Stimulated activated effector memory CD8-positive, alpha-beta T cell treated with anti-CD3 and anti-CD28 coated beads, Interleukin-12 subunit alpha, Interleukin-12 subunit beta, amount 100 ng/mL, for 72 hours (primary cell): ENCODE measurements at regions not wholly inside any gene's neighbourhood (a gene's known extent, or its start where the extent isn't known, plus 50 kb on each side); places are given as distances from the start of the nearest gene placed in this dataset.
"Not testable (repeated sequence)": the region's sequence is repeated elsewhere in the genome, so short reads cannot be mapped to it uniquely, and the experiment has no call there.

Experiments
- ATAC-seq: fragments of 150-1000 bp; cut with Tn5 transposase; 2 replicates; pipeline ENCODE4 v1.10.0; 2021
- DNase-seq, 2 donors: peaks; one replicate each; pipeline ENCODE4 v3.0.0; 2021 to 2022; ENCODE audit warnings: low spot score in 2 of 2
- H3K27ac Mint-ChIP-seq: one replicate; pipeline ENCODE4 v1.8.0; 2022; ENCODE audit warnings: mild to moderate bottlenecking, mixed read lengths
- H3K36me3 Mint-ChIP-seq: one replicate; pipeline ENCODE4 v1.8.0; 2022; ENCODE audit warnings: mild to moderate bottlenecking, mixed read lengths
- H3K4me1 Mint-ChIP-seq: one replicate; pipeline ENCODE4 v1.8.0; 2022; ENCODE audit warnings: mixed read lengths
- H3K4me3 Mint-ChIP-seq: one replicate; pipeline ENCODE4 v1.8.0; 2022; ENCODE audit warnings: mild to moderate bottlenecking, mixed read lengths
- H3K9me3 Mint-ChIP-seq: one replicate; pipeline ENCODE4 v1.8.0; 2022; ENCODE audit warnings: mixed read lengths

- no peak for DNase-seq
- H3K27ac Mint-ChIP-seq = no peak overlapping the region
- no peaks in the 10 kb centered on the region for H3K36me3 Mint-ChIP-seq
- H3K4me3 Mint-ChIP-seq = no peak overlapping the region
- no peak for ATAC-seq
- H3K9me3 Mint-ChIP-seq = no peaks in the 10 kb centered on the region
- H3K4me1 Mint-ChIP-seq = no peaks in the 10 kb centered on the region
Observed at GRCh38 chr6:87763901-87764300, 61.9 kb upstream of the AKIRIN2 start.

GRCh38 chr6:87763276-87763675 is 61.2 kb upstream of the AKIRIN2 start:
- H3K4me1 Mint-ChIP-seq = no peaks in the 10 kb centered on the region
- DNase-seq (no peak), ATAC-seq (no peak)
- H3K9me3 Mint-ChIP-seq = no peaks in the 10 kb centered on the region
- H3K4me3 Mint-ChIP-seq = no peak overlapping the region
- no peak overlapping the region for H3K27ac Mint-ChIP-seq
- no peaks in the 10 kb centered on the region for H3K36me3 Mint-ChIP-seq

- no peak overlapping the region for H3K4me3 Mint-ChIP-seq
- H3K9me3 Mint-ChIP-seq = no peaks in the 10 kb centered on the region
- H3K4me1 Mint-ChIP-seq = peaks cover 6% of the 10 kb centered on the region
- no peak overlapping the region for H3K27ac Mint-ChIP-seq
- DNase-seq = no peak
- H3K36me3 Mint-ChIP-seq = no peaks in the 10 kb centered on the region
- no peak for ATAC-seq
Observed at GRCh38 chr6:87762116-87762515, 60.1 kb upstream of the AKIRIN2 start.

- Mint-ChIP-seq H3K4me1 (peaks cover 21% of the 10 kb centered on the region), H3K36me3 (no peaks in the 10 kb centered on the region), H3K27ac (no peak overlapping the region), H3K9me3 (no peaks in the 10 kb centered on the region), H3K4me3 (peak overlapping the region; percentile 8)
- ATAC-seq (no peak), DNase-seq (no peak)
Observed at GRCh38 chr6:87757792-87758191, 55.8 kb upstream of the AKIRIN2 start.

- ATAC-seq (peak; percentile 98), DNase-seq (peak in 1 of 2 donors; percentile 67)
- H3K36me3 Mint-ChIP-seq = no peaks in the 10 kb centered on the region
- no peaks in the 10 kb centered on the region for H3K9me3 Mint-ChIP-seq
- H3K4me1 Mint-ChIP-seq = peaks cover 21% of the 10 kb centered on the region
- peak overlapping the region; percentile 8 for H3K4me3 Mint-ChIP-seq
- H3K27ac Mint-ChIP-seq = no peak overlapping the region
Observed at GRCh38 chr6:87756858-87757257, 54.8 kb upstream of the AKIRIN2 start.

GRCh38 chr6:87755708-87756671 is 54.0 kb upstream of the AKIRIN2 start:
- Mint-ChIP-seq H3K27ac (no peak overlapping the region), H3K4me3 (no peak overlapping the region), H3K36me3 (no peaks in the 10 kb centered on the region), H3K9me3 (no peaks in the 10 kb centered on the region), H3K4me1 (peaks cover 21% of the 10 kb centered on the region)
- DNase-seq (no peak), ATAC-seq (no peak)

GRCh38 chr6:87754828-87755227 is 52.8 kb upstream of the AKIRIN2 start:
- no peak overlapping the region for H3K4me3 Mint-ChIP-seq
- no peak for ATAC-seq

GRCh38 chr6:87753131-87753685 is 51.2 kb upstream of the AKIRIN2 start:
- H3K27ac Mint-ChIP-seq = no peak overlapping the region
- H3K4me3 Mint-ChIP-seq = no peak overlapping the region
- ATAC-seq (no peak), DNase-seq (no peak)
- H3K4me1 Mint-ChIP-seq = peaks cover 21% of the 10 kb centered on the region
- no peaks in the 10 kb centered on the region for H3K36me3 Mint-ChIP-seq
- no peaks in the 10 kb centered on the region for H3K9me3 Mint-ChIP-seq

More at GRCh38 chr6:87754828-87755227, 52.8 kb upstream of the AKIRIN2 start:
- Mint-ChIP-seq H3K9me3 (no peaks in the 10 kb centered on the region), H3K4me1 (peaks cover 21% of the 10 kb centered on the region), H3K27ac (no peak overlapping the region), H3K36me3 (no peaks in the 10 kb centered on the region)
- DNase-seq = no peak

GRCh38 chr6:87752503-87752902 is 50.5 kb upstream of the AKIRIN2 start:
- H3K9me3 Mint-ChIP-seq, ATAC-seq, DNase-seq, H3K27ac Mint-ChIP-seq, H3K4me3 Mint-ChIP-seq, H3K36me3 Mint-ChIP-seq: not testable (repeated sequence)
- peaks cover 19% of the 10 kb centered on the region for H3K4me1 Mint-ChIP-seq
